CD4-positive, alpha-beta T cell treated with Interleukin-4 for 1 hour (primary cell): ENCODE measurements at regions not wholly inside any gene's neighbourhood (a gene's known extent, or its start where the extent isn't known, plus 50 kb on each side); places are given as distances from the start of the nearest gene placed in this dataset.

Experiments
- DNase-seq, 2 donors: peaks; one replicate each; pipeline ENCODE4 v3.0.0-alpha.2; 2020 to 2022

- DNase-seq, result no peak
These were observed 143.1 kb upstream of the ZNF236 start for GRCh38 chr18:76679259-76679658.

DNA sequence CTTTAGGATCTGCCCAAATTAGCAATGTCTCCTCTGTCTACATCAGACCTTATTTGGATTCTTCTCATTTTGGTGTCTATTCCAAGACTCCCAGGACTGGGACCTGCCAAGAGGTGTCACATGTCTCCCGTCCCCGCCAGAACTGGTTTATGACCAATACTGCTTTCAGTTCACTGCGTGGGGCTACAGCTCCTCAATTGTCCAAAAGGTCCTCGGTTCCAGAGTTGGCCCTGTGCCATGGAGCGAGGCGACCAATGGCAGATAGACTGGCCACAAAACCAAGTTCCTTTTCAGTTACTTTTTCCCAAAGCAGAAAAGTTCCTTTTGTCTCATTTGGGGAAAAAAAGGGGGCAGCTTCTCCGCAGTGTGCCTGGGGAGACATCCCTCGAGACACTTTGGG is 144.1 kb upstream of the ZNF236 start:
- no peak for DNase-seq

GRCh38 chr18:76674596-76674995 is 147.8 kb upstream of the ZNF236 start:
- no peak for DNase-seq

- DNase-seq, result no peak
These were observed 148.8 kb upstream of the ZNF236 start for GRCh38 chr18:76673281-76674185.

DNA sequence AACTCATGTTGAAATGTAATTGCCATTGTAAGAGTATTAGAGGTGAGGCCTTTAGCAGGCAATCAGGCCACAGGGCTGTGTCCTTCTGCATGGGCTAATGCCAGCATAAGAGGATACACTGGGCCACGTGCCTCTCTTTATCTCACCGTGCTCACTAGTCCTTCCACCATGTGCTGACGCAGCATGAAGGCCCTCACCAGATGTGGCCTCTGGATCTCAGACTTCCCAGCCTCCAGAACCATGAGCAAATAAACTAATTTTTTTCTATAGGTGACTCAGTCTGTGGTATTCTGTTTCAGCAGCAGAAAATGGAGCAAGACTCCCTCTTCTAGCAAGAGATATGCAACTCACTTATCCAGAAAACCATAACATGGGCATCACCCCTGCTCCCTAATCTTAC is 149.7 kb upstream of the ZNF236 start:
- no peak for DNase-seq

- no peak for DNase-seq
These were observed 151.6 kb upstream of the ZNF236 start for GRCh38 chr18:76670564-76671288.

GRCh38 chr18:76668546-76668945 is 153.8 kb upstream of the ZNF236 start:
- DNase-seq, result no peak

DNA sequence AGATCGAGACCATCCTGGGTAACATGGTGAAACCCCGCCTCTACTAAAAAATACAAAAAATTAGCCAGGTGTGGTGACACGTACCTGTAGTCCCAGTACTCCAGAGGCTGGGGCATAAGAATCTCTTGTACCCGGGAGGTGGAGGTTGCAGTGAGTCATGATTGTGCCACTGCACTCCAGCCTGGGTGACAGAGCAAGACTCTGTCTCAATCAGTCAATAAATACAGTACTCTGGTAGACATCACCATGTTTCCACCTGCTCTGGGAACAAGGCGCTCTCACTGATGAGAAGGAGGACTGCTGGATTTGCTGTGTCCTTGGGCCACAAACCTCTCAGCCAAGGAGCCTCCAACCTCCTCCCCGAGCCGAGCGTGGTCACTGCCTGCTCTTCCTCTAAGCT is 154.2 kb upstream of the ZNF236 start:
- DNase-seq, result no peak

DNA sequence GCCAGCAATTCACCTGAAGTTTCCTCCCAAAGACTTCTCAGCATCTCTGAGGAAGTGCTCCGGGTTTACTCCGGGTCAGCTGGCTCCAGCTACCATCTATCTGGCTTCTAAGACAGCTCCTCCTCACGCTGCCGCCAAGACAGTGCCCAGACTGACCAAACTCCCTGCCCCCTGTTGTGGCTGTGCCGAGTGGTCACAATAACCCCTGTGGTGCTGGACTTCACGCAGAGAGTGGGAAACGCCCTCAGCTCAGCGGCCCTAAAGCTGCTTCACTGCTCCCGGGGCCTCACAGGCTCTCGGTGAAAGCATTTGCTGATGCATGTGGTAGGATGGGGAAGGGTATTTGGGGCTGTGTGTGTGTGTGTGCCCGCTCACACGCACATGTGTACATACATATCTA is 154.8 kb upstream of the ZNF236 start:
- no peak for DNase-seq

GRCh38 chr18:76662626-76663025 is 159.7 kb upstream of the ZNF236 start:
- DNase-seq, result no peak

- no peak for DNase-seq
These were observed 161.7 kb upstream of the ZNF236 start for GRCh38 chr18:76660571-76661192.

DNA sequence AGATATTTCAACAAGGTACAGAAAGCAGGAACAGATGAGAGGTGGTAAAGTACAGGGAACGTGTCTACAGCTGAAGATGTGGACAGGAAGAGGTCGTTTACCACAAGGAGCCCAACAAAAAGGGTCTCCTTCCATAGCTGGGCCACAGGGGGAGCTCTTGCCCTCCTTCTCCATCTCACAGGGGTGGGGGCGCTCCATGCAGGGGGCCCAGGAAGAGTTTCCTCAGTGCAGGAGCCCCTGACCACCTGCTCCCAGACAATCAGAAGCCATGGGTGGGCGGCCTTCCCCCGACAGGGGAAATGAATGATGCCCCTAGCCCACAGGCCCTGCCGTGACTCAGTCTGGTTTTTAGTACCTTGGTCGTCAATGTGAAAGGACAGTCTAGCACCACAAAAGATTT is 163.6 kb upstream of the ZNF516 start:
- no peak for DNase-seq

DNA sequence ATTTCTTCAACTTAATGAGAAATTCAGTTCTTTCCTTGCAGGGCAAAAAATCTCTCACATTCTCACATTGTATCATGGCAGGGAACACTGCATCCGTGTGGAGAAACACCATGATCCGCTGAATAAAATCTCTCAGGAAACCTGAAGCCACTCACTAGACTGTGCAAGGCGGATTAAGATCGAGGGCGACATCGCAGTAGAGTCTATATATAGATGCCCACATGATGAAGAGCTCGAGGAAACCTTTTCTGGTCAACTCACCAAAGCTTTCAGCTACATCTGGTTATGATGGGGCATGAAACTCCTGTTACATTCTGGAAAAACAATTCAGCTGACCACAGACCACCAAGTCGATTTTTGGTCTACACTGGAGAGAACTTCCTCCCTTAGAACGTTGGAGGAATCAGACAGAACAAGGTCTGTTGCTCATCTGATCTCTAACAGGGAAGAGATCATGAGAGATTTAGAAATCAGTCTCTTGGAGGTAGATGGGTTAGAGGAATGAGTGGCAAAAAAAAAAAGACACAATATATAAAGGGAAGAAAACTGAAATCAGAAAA is 162.9 kb upstream of the ZNF516 start:
- DNase-seq, result no peak

- no peak for DNase-seq
These were observed 162.1 kb upstream of the ZNF516 start for GRCh38 chr18:76656925-76657827.

- no peak for DNase-seq
These were observed 159.5 kb upstream of the ZNF516 start for GRCh38 chr18:76654577-76654976.

- no peak for DNase-seq
These were observed 152.3 kb upstream of the ZNF516 start for GRCh38 chr18:76647322-76647721.

DNA sequence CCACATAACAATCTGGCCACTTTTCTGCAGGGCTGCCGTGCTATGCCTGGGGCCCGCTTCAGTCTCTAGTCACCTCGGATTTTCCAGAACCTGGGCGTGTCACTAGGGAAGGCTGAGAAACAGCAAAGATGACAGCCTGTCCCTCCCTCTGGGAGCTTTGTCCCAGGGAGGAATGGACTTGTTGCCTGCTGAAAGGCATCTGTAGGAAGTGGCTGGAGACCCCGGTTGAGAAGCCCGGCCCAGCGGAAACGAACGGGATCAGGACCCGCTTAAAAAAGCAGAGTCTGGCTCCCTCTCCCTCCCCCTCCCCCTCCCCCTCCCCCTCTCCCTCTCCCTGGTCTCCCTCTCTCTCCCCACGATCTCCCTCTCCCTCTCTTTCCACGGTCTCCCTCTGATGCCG is 149.5 kb upstream of the ZNF516 start:
- no peak for DNase-seq

GRCh38 chr18:76643996-76644395 is 149.0 kb upstream of the ZNF516 start:
- no peak for DNase-seq

- DNase-seq, result no peak
These were observed 148.2 kb upstream of the ZNF516 start for GRCh38 chr18:76643199-76643598.

- no peak for DNase-seq
These were observed 145.4 kb upstream of the ZNF516 start for GRCh38 chr18:76640438-76640837.

GRCh38 chr18:76634564-76634963 is 139.5 kb upstream of the ZNF516 start:
- no peak for DNase-seq

DNA sequence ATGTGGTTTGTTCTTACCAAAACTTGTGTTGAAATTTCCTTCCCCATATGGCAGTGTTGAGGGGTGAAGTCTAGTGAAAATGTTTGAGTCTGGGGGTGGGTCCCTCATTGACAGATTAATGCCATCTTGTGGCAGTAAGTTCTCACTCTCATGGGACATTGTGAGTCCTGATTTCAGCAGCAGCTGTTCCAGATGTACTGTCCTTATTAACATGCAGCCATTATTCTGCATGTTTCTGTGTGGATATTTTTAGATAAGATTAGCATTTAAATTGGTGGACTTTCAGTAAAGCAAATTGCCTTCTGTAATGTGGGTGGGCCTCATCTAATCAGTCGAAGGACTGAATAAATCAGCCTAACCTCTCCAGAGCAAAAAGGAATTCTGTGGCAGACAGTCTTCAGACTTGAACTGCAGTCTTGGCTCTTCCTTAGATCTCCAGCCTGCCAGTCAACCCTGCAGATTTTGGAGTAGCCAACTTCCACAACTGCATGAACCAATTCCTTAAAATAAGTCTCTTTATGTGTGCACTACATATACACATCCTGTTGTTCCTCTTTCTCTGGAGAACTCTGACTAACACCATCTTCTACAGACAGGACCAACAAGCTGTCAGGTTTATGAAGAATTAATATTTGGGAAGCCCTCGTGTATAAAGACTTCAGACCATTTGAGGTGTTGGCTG is 138.7 kb upstream of the ZNF516 start:
- DNase-seq, result no peak
